ENCODE measurements at regions not wholly inside any gene's neighbourhood (a gene's known extent, or its start where the extent isn't known, plus 50 kb on each side); places are given as distances from the start of the nearest gene placed in this dataset.

DNA sequence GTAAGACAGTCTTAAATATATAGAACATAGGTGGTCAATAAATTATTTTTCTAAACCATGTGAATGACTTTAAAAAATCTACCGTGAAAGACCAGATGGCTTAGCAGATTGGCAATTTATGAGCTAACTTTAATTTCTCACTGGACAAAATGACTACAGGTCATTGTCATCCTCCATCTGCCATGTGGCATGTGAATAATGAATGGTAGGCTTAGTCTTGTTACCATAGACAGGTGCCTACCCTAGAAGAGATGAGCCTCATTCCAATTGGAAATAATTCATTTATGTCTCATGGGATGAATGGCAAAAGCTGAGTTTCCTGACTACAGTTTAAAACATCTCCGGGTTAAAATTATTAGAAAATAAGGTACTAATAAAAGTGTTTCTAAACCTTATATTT is 1043.3 kb downstream of the FAT4 start:
- Mint-ChIP-seq H3K4me3 (no peak overlapping the region), H3K27me3 (ENCODE audit: low read depth) (no peaks in the 10 kb centered on the region), H3K9me3 (peaks cover 2 to 4% of the 10 kb centered on the region in 2 donors), H3K4me1 (ENCODE audit: low read depth) (no peaks in the 10 kb centered on the region), H3K36me3 (ENCODE audit: insufficient read depth in 2 of 2) (peaks cover 0 to 2% of the 10 kb centered on the region in 2 donors), H3K27ac (no peak overlapping the region)
- DNase-seq = no peak
- no peak for ATAC-seq (replicated peaks in 1 of 2)

DNA sequence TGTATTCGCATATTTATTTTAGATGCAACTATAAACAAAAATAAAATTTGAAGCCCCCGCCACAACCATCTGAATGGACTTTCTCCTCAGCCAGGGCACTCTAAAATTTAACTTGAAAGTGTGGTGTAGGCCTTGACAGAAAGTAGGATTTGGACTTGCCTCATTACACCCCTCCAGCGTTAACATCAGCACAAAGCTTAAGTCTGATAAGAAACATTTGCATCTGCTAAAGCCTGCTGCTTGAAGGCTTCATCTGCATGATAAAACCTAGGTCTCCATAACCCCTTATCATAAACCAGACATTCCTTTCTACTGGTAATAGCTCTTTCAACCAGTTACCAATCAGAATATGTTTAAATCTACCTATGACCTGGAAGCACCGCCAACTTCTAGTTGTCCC is 1046.5 kb downstream of the FAT4 start:
- peaks cover 0 to 2% of the 10 kb centered on the region in 2 donors for H3K36me3 Mint-ChIP-seq (ENCODE audit: insufficient read depth in 2 of 2)
- H3K27ac Mint-ChIP-seq = no peak overlapping the region
- ATAC-seq (replicated peaks in 1 of 2) (no peak), DNase-seq (no peak)
- no peak overlapping the region for H3K4me3 Mint-ChIP-seq
- H3K27me3 Mint-ChIP-seq (ENCODE audit: low read depth) = no peaks in the 10 kb centered on the region
- no peaks in the 10 kb centered on the region for H3K4me1 Mint-ChIP-seq (ENCODE audit: low read depth)
- H3K9me3 Mint-ChIP-seq = peaks cover 2 to 8% of the 10 kb centered on the region in 2 donors

- ATAC-seq (replicated peaks in 1 of 2) (no peak), DNase-seq (no peak)
- Mint-ChIP-seq H3K27ac (no peak overlapping the region), H3K27me3 (ENCODE audit: low read depth) (no peaks in the 10 kb centered on the region), H3K4me1 (ENCODE audit: low read depth) (no peaks in the 10 kb centered on the region), H3K36me3 (ENCODE audit: insufficient read depth in 2 of 2) (peaks cover 0 to 2% of the 10 kb centered on the region in 2 donors), H3K4me3 (no peak overlapping the region), H3K9me3 (peaks cover 2 to 10% of the 10 kb centered on the region in 2 donors)
Measured at GRCh38 chr4:126364311-126364911, 1049.7 kb downstream of the FAT4 start.

- Mint-ChIP-seq H3K27me3 (ENCODE audit: low read depth) (no peaks in the 10 kb centered on the region), H3K36me3 (ENCODE audit: insufficient read depth in 2 of 2) (no peaks in the 10 kb centered on the region), H3K4me3 (no peak overlapping the region), H3K4me1 (ENCODE audit: low read depth) (no peaks in the 10 kb centered on the region), H3K9me3 (peaks cover 7 to 12% of the 10 kb centered on the region in 2 donors), H3K27ac (no peak overlapping the region)
- ATAC-seq (replicated peaks in 1 of 2) (no peak), DNase-seq (no peak)
Measured at GRCh38 chr4:126369076-126369475, 1054.3 kb downstream of the FAT4 start.

DNA sequence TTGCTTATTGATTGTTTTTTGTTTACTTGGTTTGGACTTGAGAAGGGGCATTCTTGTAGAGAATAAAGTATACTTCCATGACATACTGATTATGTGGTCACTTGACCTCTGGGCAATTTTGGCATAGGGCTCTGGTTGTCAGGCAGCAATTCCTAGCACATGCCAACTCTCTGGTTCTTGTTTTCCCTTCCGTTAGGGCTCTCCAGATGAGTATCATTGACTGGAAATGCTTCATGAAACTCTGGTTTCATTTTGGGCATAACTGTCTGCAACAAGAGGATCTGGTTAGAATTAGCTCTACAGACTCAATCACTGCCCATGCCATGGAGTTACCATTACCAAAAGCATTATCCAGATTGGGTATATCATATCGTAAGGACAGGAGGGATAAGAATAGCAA is 1057.9 kb downstream of the FAT4 start:
- DNase-seq (no peak), ATAC-seq (replicated peaks in 1 of 2) (no peak)
- H3K27me3 Mint-ChIP-seq (ENCODE audit: low read depth) = no peaks in the 10 kb centered on the region
- peaks cover 9 to 10% of the 10 kb centered on the region in 2 donors for H3K9me3 Mint-ChIP-seq
- H3K4me3 Mint-ChIP-seq = no peak overlapping the region
- no peaks in the 10 kb centered on the region for H3K4me1 Mint-ChIP-seq (ENCODE audit: low read depth)
- H3K36me3 Mint-ChIP-seq (ENCODE audit: insufficient read depth in 2 of 2) = no peaks in the 10 kb centered on the region
- no peak overlapping the region for H3K27ac Mint-ChIP-seq

DNA sequence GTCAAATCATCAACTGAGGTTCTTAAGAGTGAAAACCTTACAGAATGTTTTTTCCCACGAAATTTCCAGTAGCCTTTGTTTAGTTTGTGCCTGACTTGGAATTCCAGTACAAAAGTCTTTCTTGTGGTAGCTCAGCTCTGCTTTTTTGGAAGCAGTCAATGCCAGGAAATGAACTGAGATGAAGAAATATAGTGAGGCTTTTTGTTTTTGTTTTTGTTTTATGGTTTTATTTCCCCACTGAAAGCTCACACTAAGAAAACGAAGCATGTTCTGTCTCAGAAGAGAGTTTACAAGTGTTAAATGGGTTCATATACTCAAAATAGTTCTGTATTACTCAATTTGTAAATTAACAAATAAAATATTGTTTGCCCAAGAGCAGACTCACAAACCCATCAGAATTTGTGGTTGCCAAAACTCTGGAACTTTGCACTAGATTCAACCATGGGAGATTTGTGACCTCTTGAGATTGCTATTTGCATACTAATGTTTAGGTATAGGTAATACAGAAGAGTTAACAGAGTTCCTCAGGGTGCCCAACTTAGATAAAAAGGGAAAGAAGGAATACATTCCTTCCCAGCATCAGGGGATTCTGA is 1060.8 kb downstream of the FAT4 start:
- H3K27ac Mint-ChIP-seq = no peak overlapping the region
- H3K27me3 Mint-ChIP-seq (ENCODE audit: low read depth) = no peaks in the 10 kb centered on the region
- ATAC-seq (replicated peaks in 1 of 2) = no peak
- no peaks in the 10 kb centered on the region for H3K36me3 Mint-ChIP-seq (ENCODE audit: insufficient read depth in 2 of 2)
- no peak overlapping the region for H3K4me3 Mint-ChIP-seq
- no peaks in the 10 kb centered on the region for H3K4me1 Mint-ChIP-seq (ENCODE audit: low read depth)
- DNase-seq = no peak
- peaks cover 9 to 11% of the 10 kb centered on the region in 2 donors for H3K9me3 Mint-ChIP-seq

- Mint-ChIP-seq H3K27me3 (ENCODE audit: low read depth) (no peaks in the 10 kb centered on the region), H3K36me3 (ENCODE audit: insufficient read depth in 2 of 2) (no peaks in the 10 kb centered on the region), H3K4me3 (no peak overlapping the region), H3K4me1 (ENCODE audit: low read depth) (no peaks in the 10 kb centered on the region), H3K9me3 (peaks cover 3 to 5% of the 10 kb centered on the region in 2 donors), H3K27ac (no peak overlapping the region)
- DNase-seq = no peak
- ATAC-seq (replicated peaks in 1 of 2) = no peak
Measured at GRCh38 chr4:126385954-126386353, 1071.2 kb downstream of the FAT4 start.

GRCh38 chr4:126386512-126386911 is 1071.8 kb downstream of the FAT4 start:
- Mint-ChIP-seq H3K36me3 (ENCODE audit: insufficient read depth in 2 of 2) (no peaks in the 10 kb centered on the region), H3K9me3 (peaks cover 3 to 5% of the 10 kb centered on the region in 2 donors), H3K4me1 (ENCODE audit: low read depth) (no peaks in the 10 kb centered on the region), H3K27me3 (ENCODE audit: low read depth) (no peaks in the 10 kb centered on the region), H3K27ac (no peak overlapping the region), H3K4me3 (no peak overlapping the region)
- no peak for ATAC-seq (replicated peaks in 1 of 2)
- no peak for DNase-seq

DNA sequence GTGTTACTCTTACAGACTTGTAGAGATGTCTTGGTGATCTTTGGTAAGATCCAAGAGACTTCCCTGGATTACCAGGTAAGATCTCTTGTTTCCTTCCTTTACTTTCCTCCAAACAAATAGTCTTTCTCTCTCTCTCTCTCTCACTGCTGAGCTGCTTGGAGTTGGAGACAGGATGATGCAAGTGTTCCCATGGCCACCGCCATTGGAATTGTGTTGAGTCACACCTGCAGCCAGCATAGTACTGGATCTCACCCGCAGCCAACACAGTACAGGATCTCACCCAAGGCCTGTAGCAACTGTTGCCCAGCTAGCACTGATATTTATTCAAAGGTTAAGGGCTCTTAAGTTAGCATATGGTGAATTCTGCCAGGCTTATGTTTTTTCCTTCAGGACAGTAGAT is 1080.9 kb downstream of the FAT4 start:
- ATAC-seq (replicated peaks in 1 of 2) (no peak), DNase-seq (no peak)
- H3K27me3 Mint-ChIP-seq (ENCODE audit: low read depth) = no peaks in the 10 kb centered on the region
- H3K4me3 Mint-ChIP-seq = no peak overlapping the region
- H3K9me3 Mint-ChIP-seq = peaks cover 6 to 17% of the 10 kb centered on the region in 2 donors
- peaks cover 0 to 2% of the 10 kb centered on the region in 2 donors for H3K36me3 Mint-ChIP-seq (ENCODE audit: insufficient read depth in 2 of 2)
- H3K4me1 Mint-ChIP-seq (ENCODE audit: low read depth) = no peaks in the 10 kb centered on the region
- no peak overlapping the region for H3K27ac Mint-ChIP-seq

- Mint-ChIP-seq H3K36me3 (ENCODE audit: insufficient read depth in 2 of 2) (peaks cover 0 to 2% of the 10 kb centered on the region in 2 donors), H3K27ac (no peak overlapping the region), H3K27me3 (ENCODE audit: low read depth) (no peaks in the 10 kb centered on the region), H3K4me3 (no peak overlapping the region), H3K9me3 (peaks cover 6 to 17% of the 10 kb centered on the region in 2 donors), H3K4me1 (ENCODE audit: low read depth) (no peaks in the 10 kb centered on the region)
- no peak for ATAC-seq (replicated peaks in 1 of 2)
- no peak for DNase-seq
Measured at GRCh38 chr4:126396121-126396520, 1081.4 kb downstream of the FAT4 start.

DNA sequence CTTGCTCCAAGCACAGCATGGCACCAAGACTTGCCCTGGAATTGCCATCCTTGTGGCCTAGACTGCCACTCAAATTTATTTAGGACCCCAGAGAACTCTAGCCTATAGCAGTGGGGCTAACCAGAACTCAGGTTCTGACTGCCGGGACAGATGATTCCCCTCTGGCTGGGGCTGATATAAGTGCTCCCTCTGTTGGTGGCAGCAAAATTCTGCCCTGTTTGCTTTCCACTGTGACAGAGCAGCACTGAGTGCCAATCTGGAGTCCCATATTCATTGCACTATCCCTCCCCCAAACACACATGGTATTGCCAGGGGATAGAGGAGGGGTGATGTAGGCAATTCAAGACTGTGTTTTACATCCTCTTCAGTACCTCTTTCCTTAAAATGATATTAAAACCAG is 1081.9 kb downstream of the FAT4 start:
- Mint-ChIP-seq H3K9me3 (peaks cover 6 to 17% of the 10 kb centered on the region in 2 donors), H3K27ac (no peak overlapping the region)
- no peak for ATAC-seq (replicated peaks in 1 of 2)

DNA sequence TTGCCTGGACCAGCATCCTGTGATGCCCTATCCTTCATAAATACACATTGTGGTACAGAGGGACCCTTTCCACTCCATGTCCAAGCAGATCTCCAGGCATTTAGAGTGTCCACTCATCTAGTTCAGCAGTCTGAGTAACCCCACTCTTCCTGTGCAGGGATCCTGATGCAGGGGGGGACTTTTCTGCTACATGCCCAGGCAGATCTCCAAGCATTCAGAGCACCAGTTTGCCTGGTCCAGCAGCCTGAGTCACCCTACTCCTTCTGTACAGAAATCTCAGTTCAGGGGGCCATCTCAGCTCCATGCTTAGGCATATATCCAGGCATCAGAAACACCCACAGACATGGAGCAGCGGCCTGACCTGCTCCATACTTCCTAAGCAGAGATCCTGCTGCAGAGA is 1089.8 kb downstream of the FAT4 start:
- Mint-ChIP-seq H3K4me1 (ENCODE audit: low read depth) (no peaks in the 10 kb centered on the region), H3K9me3 (peaks cover 4 to 5% of the 10 kb centered on the region in 2 donors), H3K4me3 (no peak overlapping the region), H3K36me3 (ENCODE audit: insufficient read depth in 2 of 2) (no peaks in the 10 kb centered on the region), H3K27me3 (ENCODE audit: low read depth) (no peaks in the 10 kb centered on the region), H3K27ac (no peak overlapping the region)
- ATAC-seq (replicated peaks in 1 of 2) = no peak
- no peak for DNase-seq

More for the DNA sequence above, 1081.9 kb downstream of the FAT4 start:
- Mint-ChIP-seq H3K4me1 (ENCODE audit: low read depth) (no peaks in the 10 kb centered on the region), H3K36me3 (ENCODE audit: insufficient read depth in 2 of 2) (peaks cover 0 to 2% of the 10 kb centered on the region in 2 donors), H3K4me3 (no peak overlapping the region), H3K27me3 (ENCODE audit: low read depth) (no peaks in the 10 kb centered on the region)
- no peak for DNase-seq

- Mint-ChIP-seq H3K9me3 (peaks cover 4 to 5% of the 10 kb centered on the region in 2 donors), H3K36me3 (ENCODE audit: insufficient read depth in 2 of 2) (no peaks in the 10 kb centered on the region), H3K4me3 (no peak overlapping the region), H3K4me1 (ENCODE audit: low read depth) (no peaks in the 10 kb centered on the region), H3K27ac (no peak overlapping the region), H3K27me3 (ENCODE audit: low read depth) (no peaks in the 10 kb centered on the region)
- ATAC-seq (replicated peaks in 1 of 2) (no peak), DNase-seq (no peak)
Measured at GRCh38 chr4:126405369-126405982, 1090.7 kb downstream of the FAT4 start.

All from activated T-cell treated with anti-CD3 and anti-CD28 coated beads, Interleukin-2, amount 50 U/mL, for 72 hours (primary cell).